GM12872 (cell line): ENCODE measurements at regions not wholly inside any gene's neighbourhood (a gene's known extent, or its start where the extent isn't known, plus 50 kb on each side); places are given as distances from the start of the nearest gene placed in this dataset.

Source experiments
- CTCF ChIP-seq: IDR thresholded peaks from 3 replicates; pipeline ENCODE4 v1.5.1; 2011; ENCODE audit warnings: low read depth, mild to moderate bottlenecking, low read length, moderate library complexity; ENCODE audit not compliant: insufficient read depth

GRCh38 chr2:48085888-48086287 is 179.6 kb upstream of the FBXO11 start:
- TF ChIP-seq CTCF: no peak

GRCh38 chr2:48088994-48089393 is 182.7 kb upstream of the FBXO11 start:
- TF ChIP-seq CTCF: no peak

GRCh38 chr2:48089644-48090043 is 183.3 kb upstream of the FBXO11 start:
- no peak for TF ChIP-seq CTCF

GRCh38 chr2:48092846-48093803 is 186.8 kb upstream of the FBXO11 start:
- no peak for TF ChIP-seq CTCF

- no peak for TF ChIP-seq CTCF
These were observed 192.2 kb upstream of the FBXO11 start for GRCh38 chr2:48098539-48098938.

- no peak for TF ChIP-seq CTCF
These were observed 198.1 kb upstream of the FBXO11 start for GRCh38 chr2:48104418-48104817.

- TF ChIP-seq CTCF: no peak
These were observed 199.6 kb upstream of the FBXO11 start for GRCh38 chr2:48105848-48106247.
